A549 (cell line): ENCODE measurements at regions not wholly inside any gene's neighbourhood (a gene's known extent, or its start where the extent isn't known, plus 50 kb on each side); places are given as distances from the start of the nearest gene placed in this dataset.

Experiments used
- CHD4 ChIP-seq: fragments of 200-600 bp; sonication (generic); IDR thresholded peaks from 2 replicates; pipeline ENCODE4 v1.6.1; 2016; ENCODE audit warnings: antibody characterized with exemption, mild to moderate bottlenecking, borderline replicate concordance
- CTCF ChIP-seq: fragments of >200 bp; sonication (Bioruptor Twin); formaldehyde crosslinking; IDR thresholded peaks from 3 replicates; pipeline ENCODE4 v1.5.1; 2016
- ELK1 ChIP-seq: fragments of 150-350 bp; IDR thresholded peaks from 2 replicates; pipeline ENCODE4 v1.6.1; 2014; ENCODE audit warnings: low read depth, mild to moderate bottlenecking, low read length
- JUNB ChIP-seq: fragments of >200 bp; sonication (Bioruptor Twin); formaldehyde crosslinking; IDR thresholded peaks from 2 replicates; pipeline ENCODE4 v1.6.1; 2016

- TF ChIP-seq CTCF (no peak), CHD4 (no peak), ELK1 (no peak), JUNB (no peak)
Observed at GRCh38 chr5:68964679-68965078, 129.1 kb upstream of the SLC30A5 start.
